A673 (cell line): ENCODE measurements at regions not wholly inside any gene's neighbourhood (a gene's known extent, or its start where the extent isn't known, plus 50 kb on each side); places are given as distances from the start of the nearest gene placed in this dataset.

Experiments
- BruUV-seq: library from RNA; stranded (reverse); fragments of 400-500 nt; replicated peaks from 2 replicates; lab custom pipeline; 2021; lab: Mats Ljungman, UMichigan
- CTCF ChIA-PET: fragments of 300-600 bp; sonication (Branson Sonifier 250); formaldehyde crosslinking; loops from one replicate; lab custom pipeline; 2022; ENCODE audit warnings: antibody characterized with exemption; lab: Charles Lee
- POLR2A ChIA-PET: fragments of 300-600 bp; sonication (Branson Sonifier 250); formaldehyde crosslinking; loops from one replicate; lab custom pipeline; 2022; ENCODE audit warnings: antibody characterized with exemption; ENCODE audit not compliant: low non-redundant PET; lab: Charles Lee
- DNase-seq: peaks from one replicate; pipeline ENCODE4 v3.0.0-alpha.2; 2015; ENCODE audit warnings: low spot score
- H3K27ac ChIP-seq: fragments of 200-600 bp; sonication (generic); 2 replicates; pipeline ENCODE4 v1.5.1; 2016; ENCODE audit warnings: mixed run types, low read depth, mild to moderate bottlenecking, mixed read lengths, antibody characterized with exemption, low read length; ENCODE audit not compliant: poor library complexity, severe bottlenecking
- H3K27me3 ChIP-seq: fragments of 200-600 bp; sonication (generic); replicated peaks from 2 replicates; pipeline ENCODE4 v1.6.1; 2017; ENCODE audit warnings: mixed run types, low read depth, mild to moderate bottlenecking, mixed read lengths, antibody characterized with exemption, low read length; ENCODE audit not compliant: insufficient read depth, poor library complexity
- H3K36me3 ChIP-seq: fragments of 200-600 bp; sonication (generic); 2 replicates; pipeline ENCODE4 v1.6.1; 2016; ENCODE audit warnings: mixed run types, mild to moderate bottlenecking, mixed read lengths, antibody characterized with exemption, low read length; ENCODE audit not compliant: insufficient read depth, poor library complexity, severe bottlenecking
- H3K4me1 ChIP-seq: fragments of 200-600 bp; sonication (generic); 2 replicates; pipeline ENCODE4 v1.6.1; 2017; ENCODE audit warnings: mixed run types, mild to moderate bottlenecking, mixed read lengths, antibody characterized with exemption, low read length; ENCODE audit not compliant: insufficient read depth, poor library complexity, severe bottlenecking
- H3K4me3 ChIP-seq: fragments of 200-600 bp; sonication (generic); 2 replicates; pipeline ENCODE4 v1.5.1; 2016; ENCODE audit warnings: low read depth, mixed run types, mild to moderate bottlenecking, mixed read lengths, low read length; ENCODE audit not compliant: poor library complexity, severe bottlenecking
- H3K9me3 ChIP-seq: fragments of 200-600 bp; sonication (generic); 2 replicates; pipeline ENCODE4 v1.6.1; 2016; ENCODE audit warnings: mixed run types, low read depth, mild to moderate bottlenecking, mixed read lengths, antibody characterized with exemption, low read length; ENCODE audit not compliant: poor library complexity, severe bottlenecking
- CTCF ChIP-seq: fragments of 300-800, 200-600 bp; sonication (generic); conservative IDR thresholded peaks from 2 replicates; pipeline ENCODE4 v1.5.1; 2017; ENCODE audit warnings: low read depth, mild to moderate bottlenecking, antibody characterized with exemption, low read length, moderate library complexity, mixed read lengths
- EZH2 ChIP-seq: fragments of 200-600 bp; sonication (generic); IDR thresholded peaks from 2 replicates; pipeline ENCODE4 v1.6.1; 2017; ENCODE audit warnings: borderline replicate concordance, low read depth, mild to moderate bottlenecking, mixed read lengths, antibody characterized with exemption, low read length; ENCODE audit not compliant: poor library complexity, severe bottlenecking
- intact Hi-C: fragments of 100-400 bp; cut with micrococcal nuclease; formaldehyde crosslinking; loops from one replicate; pipeline ENCODE4 v1.10.0; 2022; ENCODE audit not compliant: unreplicated experiment

- intact Hi-C loops, result no loop called here
- ChIA-PET POLR2A (no interaction called here), CTCF (no interaction called here)
- H3K36me3 ChIP-seq, result no peaks in the 10 kb centered on the region
- peaks cover 18% of the 10 kb centered on the region for H3K4me1 ChIP-seq
- H3K27me3 ChIP-seq, result no peaks in the 10 kb centered on the region
- H3K9me3 ChIP-seq, result no peaks in the 10 kb centered on the region
- TF ChIP-seq CTCF (no peak), EZH2 (no peak)
- no peak overlapping the region for H3K4me3 ChIP-seq
- H3K27ac ChIP-seq, result no peak overlapping the region
- BruUV-seq, result no TSS peak
- DNase-seq, result no peak
Observed at GRCh38 chr16:65218348-65218747, 96.5 kb upstream of the CDH11 start.

- H3K9me3 ChIP-seq, result no peaks in the 10 kb centered on the region
- H3K27ac ChIP-seq, result no peak overlapping the region
- H3K27me3 ChIP-seq, result no peaks in the 10 kb centered on the region
- ChIA-PET POLR2A (no interaction called here), CTCF (no interaction called here)
- H3K4me1 ChIP-seq, result no peaks in the 10 kb centered on the region
- TF ChIP-seq CTCF (no peak), EZH2 (no peak)
- no peak for DNase-seq
- intact Hi-C loops, result no loop called here
- no peaks in the 10 kb centered on the region for H3K36me3 ChIP-seq
- H3K4me3 ChIP-seq, result no peak overlapping the region
- BruUV-seq, result no TSS peak
Observed at GRCh38 chr16:65213866-65214595, 92.2 kb upstream of the CDH11 start.

GRCh38 chr16:65212791-65213190, 90.9 kb upstream of the CDH11 start:
- TF ChIP-seq CTCF, result no peak
- TF ChIP-seq EZH2, result no peak
- intact Hi-C loops, result no loop called here
- POLR2A ChIA-PET, result no interaction called here
- Histone ChIP-seq H3K4me1 (no peaks in the 10 kb centered on the region), H3K4me3 (no peak overlapping the region), H3K36me3 (no peaks in the 10 kb centered on the region), H3K27ac (no peak overlapping the region), H3K27me3 (no peaks in the 10 kb centered on the region), H3K9me3 (no peaks in the 10 kb centered on the region)
- peak; percentile 43 for DNase-seq
- BruUV-seq, result no TSS peak
- CTCF ChIA-PET, result no interaction called here
